ENCODE measurements at regions not wholly inside any gene's neighbourhood (a gene's known extent, or its start where the extent isn't known, plus 50 kb on each side); places are given as distances from the start of the nearest gene placed in this dataset.

- TF ChIP-seq CTCF (IDR thresholded peaks at IDR 0.05) (no peak), POLR2A (IDR thresholded peaks at IDR 0.05) (no peak)
Measured at GRCh38 chr4:97500423-97500822, 642.9 kb downstream of the STPG2 start.
